Cardiac muscle cell (in vitro differentiated cells and primary cell): ENCODE measurements at regions not wholly inside any gene's neighbourhood (a gene's known extent, or its start where the extent isn't known, plus 50 kb on each side); places are given as distances from the start of the nearest gene placed in this dataset.
"Not testable (repeated sequence)": the region's sequence is repeated elsewhere in the genome, so short reads cannot be mapped to it uniquely, and the experiment has no call there.

ENCODE experiments used
- DNase-seq, 2 donors: peaks; one replicate each; pipeline versions ENCODE4 v3.0.0 to v3.0.0-alpha.2; 2010 to 2017; ENCODE audit warnings: low read depth in 1 of 2, low spot score in 1 of 2
- H3K27ac ChIP-seq: fragments of 200-600 bp; sonication (generic); 2 replicates; pipeline ENCODE4 v1.5.1; 2016
- H3K27me3 ChIP-seq: fragments of 200-600 bp; sonication (generic); 2 replicates; pipeline ENCODE4 v1.6.0; 2016; ENCODE audit warnings: control low read depth
- H3K36me3 ChIP-seq: fragments of 200-600 bp; sonication (generic); 2 replicates; pipeline ENCODE4 v1.5.1; 2016; ENCODE audit warnings: control low read depth
- H3K4me1 ChIP-seq: fragments of 200-600 bp; sonication (generic); 2 replicates; pipeline ENCODE4 v1.8.1; 2017; ENCODE audit warnings: low read depth, mild to moderate bottlenecking, mixed run types
- H3K4me3 ChIP-seq: fragments of 200-600 bp; sonication (generic); 2 replicates; pipeline ENCODE4 v1.5.1; 2016; ENCODE audit warnings: mild to moderate bottlenecking
- H3K9me3 ChIP-seq: fragments of 200-600 bp; sonication (generic); 2 replicates; pipeline ENCODE4 v1.5.1; 2017; ENCODE audit warnings: low read depth, mild to moderate bottlenecking, control low read depth
- CTCF ChIP-seq: IDR thresholded peaks from 2 replicates; pipeline ENCODE4 v1.5.1; 2012; ENCODE audit warnings: low read depth, mild to moderate bottlenecking, low read length

- no peak overlapping the region for H3K4me3 ChIP-seq
Observed at GRCh38 chr6:106745197-106745770, 115.9 kb downstream of the QRSL1 start.

DNA sequence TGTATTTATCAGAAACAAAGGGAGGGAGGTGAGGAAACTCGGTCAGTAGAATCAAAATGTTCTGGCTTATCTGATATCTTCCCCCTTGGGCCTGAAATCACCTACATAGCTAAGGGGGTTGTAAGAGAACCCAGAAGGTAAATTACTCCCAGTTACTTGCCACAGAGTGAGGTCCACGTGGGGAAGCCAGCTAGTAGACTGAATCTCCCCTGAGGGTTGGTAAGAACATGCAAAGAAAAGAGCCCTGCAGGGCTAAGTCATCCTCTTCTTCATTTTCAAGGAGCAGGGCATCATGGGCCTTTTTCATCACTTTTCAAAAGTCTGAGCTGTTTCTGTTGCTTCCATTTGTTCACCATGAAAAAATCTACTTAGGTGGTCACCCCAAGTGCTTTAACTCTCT, 115.4 kb downstream of the QRSL1 start:
- TF ChIP-seq CTCF: no peak
- H3K9me3 ChIP-seq: no peaks in the 10 kb centered on the region

More at GRCh38 chr6:106745197-106745770, 115.9 kb downstream of the QRSL1 start:
- H3K27ac ChIP-seq: no peak overlapping the region
- DNase-seq: peak in 1 of 2 donors; percentile 18
- peaks cover 26% of the 10 kb centered on the region for H3K4me1 ChIP-seq
- no peaks in the 10 kb centered on the region for H3K27me3 ChIP-seq
- no peaks in the 10 kb centered on the region for H3K36me3 ChIP-seq
- H3K9me3 ChIP-seq: no peaks in the 10 kb centered on the region
- TF ChIP-seq CTCF: no peak

DNA sequence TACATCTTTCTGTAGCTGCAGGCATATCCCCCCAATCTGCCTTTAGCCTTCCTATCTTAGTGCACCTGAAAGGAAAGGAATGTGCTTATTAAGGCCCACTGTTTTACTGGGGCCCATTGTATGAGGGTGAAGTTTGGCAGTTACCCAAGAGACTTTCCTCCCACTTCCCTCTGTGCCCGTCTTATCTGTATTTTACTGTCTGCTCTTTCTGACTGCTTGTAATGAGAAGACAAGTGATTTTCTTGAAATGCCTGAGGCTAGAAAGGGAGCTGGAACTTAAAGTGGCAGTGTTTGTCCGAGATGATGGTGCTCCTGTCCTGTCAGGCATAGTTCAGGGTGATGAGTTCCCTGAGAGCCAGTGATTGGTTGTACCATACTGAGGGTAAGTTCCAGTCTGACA, 114.7 kb downstream of the QRSL1 start:
- not testable (repeated sequence) for H3K36me3 ChIP-seq, H3K27me3 ChIP-seq, H3K9me3 ChIP-seq, H3K27ac ChIP-seq, DNase-seq, H3K4me3 ChIP-seq
- peaks cover 24% of the 10 kb centered on the region for H3K4me1 ChIP-seq

More for the DNA sequence above, 115.4 kb downstream of the QRSL1 start:
- Histone ChIP-seq H3K27ac (no peak overlapping the region), H3K36me3 (no peaks in the 10 kb centered on the region), H3K4me1 (peaks cover 26% of the 10 kb centered on the region), H3K27me3 (no peaks in the 10 kb centered on the region), H3K4me3 (no peak overlapping the region)
- DNase-seq: no peak

GRCh38 chr6:106743612-106744011, 114.2 kb downstream of the QRSL1 start:
- H3K9me3 ChIP-seq: no peaks in the 10 kb centered on the region
- H3K27ac ChIP-seq: no peak overlapping the region
- no peak overlapping the region for H3K4me3 ChIP-seq
- no peaks in the 10 kb centered on the region for H3K27me3 ChIP-seq
- TF ChIP-seq CTCF: no peak
- no peaks in the 10 kb centered on the region for H3K36me3 ChIP-seq
- no peak for DNase-seq
- H3K4me1 ChIP-seq: peaks cover 22% of the 10 kb centered on the region

DNA sequence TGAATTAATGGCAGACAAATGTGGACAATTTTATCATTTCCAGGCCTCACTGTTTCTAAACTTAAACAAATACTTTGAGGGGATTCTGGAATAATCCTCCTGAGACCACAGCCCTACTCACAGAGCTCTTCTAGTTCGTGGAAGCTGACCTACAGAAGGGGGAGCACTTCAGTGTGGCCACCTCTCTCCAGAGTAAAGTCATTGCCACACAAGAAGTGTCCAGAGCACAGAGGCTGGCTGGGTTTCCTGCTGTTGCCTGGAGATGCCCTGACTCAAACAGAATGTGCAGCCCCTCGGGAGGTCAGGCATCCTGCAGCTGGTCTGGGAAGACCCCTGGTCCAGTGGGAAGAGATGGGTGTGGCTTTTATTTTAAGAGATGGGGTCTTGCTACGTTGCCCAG, 110.9 kb downstream of the QRSL1 start:
- no peaks in the 10 kb centered on the region for H3K27me3 ChIP-seq
- no peak for TF ChIP-seq CTCF
- DNase-seq: no peak
- H3K4me1 ChIP-seq: peaks cover 3% of the 10 kb centered on the region
- H3K4me3 ChIP-seq: no peak overlapping the region
- H3K27ac ChIP-seq: no peak overlapping the region
- H3K36me3 ChIP-seq: no peaks in the 10 kb centered on the region
- no peaks in the 10 kb centered on the region for H3K9me3 ChIP-seq

DNA sequence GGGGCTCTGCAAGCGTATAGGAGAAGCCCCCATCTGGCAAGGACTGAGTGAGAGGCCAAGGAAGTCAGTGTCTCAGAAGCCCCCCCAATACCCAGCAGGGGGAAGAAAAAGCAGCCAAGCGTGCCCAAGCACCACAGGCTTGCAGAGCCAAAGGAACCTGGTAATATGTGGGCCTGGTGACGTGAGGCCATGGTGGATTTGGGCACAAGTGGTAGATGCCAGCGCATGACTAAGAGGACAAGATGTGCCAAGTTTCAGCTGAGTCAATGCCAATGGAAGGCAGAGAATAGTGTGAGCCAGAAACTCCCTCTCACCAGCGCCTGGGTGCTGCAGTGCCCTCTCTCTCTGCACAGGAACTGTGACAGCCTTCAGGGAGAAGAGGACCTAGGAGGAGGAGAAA, 110.0 kb downstream of the QRSL1 start:
- no peaks in the 10 kb centered on the region for H3K4me1 ChIP-seq
- no peaks in the 10 kb centered on the region for H3K9me3 ChIP-seq
- no peak for TF ChIP-seq CTCF
- DNase-seq: no peak
- H3K36me3 ChIP-seq: no peaks in the 10 kb centered on the region
- no peak overlapping the region for H3K4me3 ChIP-seq
- no peak overlapping the region for H3K27ac ChIP-seq
- H3K27me3 ChIP-seq: no peaks in the 10 kb centered on the region
